Upper lobe of left lung (tissue), 6 donors: ENCODE measurements at regions not wholly inside any gene's neighbourhood (a gene's known extent, or its start where the extent isn't known, plus 50 kb on each side); places are given as distances from the start of the nearest gene placed in this dataset.

Experiments
- ATAC-seq, 2 donors: fragments of 200-7000 bp; cut with Tn5 transposase; one replicate each; pipeline ENCODE4 v1.9.1; 2022; ENCODE audit warnings: mild to moderate bottlenecking in 2 of 2, moderate library complexity in 2 of 2; ENCODE audit not compliant: low FRiP score in 2 of 2
- DNase-seq, 2 donors: peaks; one replicate each; pipeline ENCODE4 v3.0.0-alpha.2; 2019 to 2020
- H3K27ac ChIP-seq, 4 donors: fragments of 200-600 bp; sonication (generic); one replicate each; pipeline ENCODE4 v1.5.1; 2016 to 2019
- H3K27me3 ChIP-seq, 4 donors: fragments of 200-600 bp; sonication (generic); one replicate each; pipeline ENCODE4 v1.5.1; 2017 to 2019
- H3K36me3 ChIP-seq, 4 donors: fragments of 200-600 bp; sonication (generic); one replicate each; pipeline ENCODE4 v1.5.1; 2016 to 2019
- H3K4me1 ChIP-seq, 4 donors: fragments of 200-600 bp; sonication (generic); one replicate each; pipeline ENCODE4 v1.5.1; 2018 to 2019
- H3K4me3 ChIP-seq, 4 donors: fragments of 200-600 bp; sonication (generic); one replicate each; pipeline ENCODE4 v1.5.1; 2017 to 2019; ENCODE audit warnings: mild to moderate bottlenecking in 2 of 4, moderate library complexity in 1 of 4
- H3K9me3 ChIP-seq, 4 donors: fragments of 200-600 bp; sonication (generic); one replicate each; pipeline ENCODE4 v1.5.1; 2018 to 2019
- CTCF ChIP-seq, 6 experiments: fragments of 450-650 bp in 4 of 6; fragments of 200-600 bp in 2 of 6; sonication (generic) in 2 of 6; IDR thresholded peaks; one replicate each; pipeline ENCODE4 v1.5.1; 2016 to 2019; ENCODE audit warnings: antibody characterized with exemption in 6 of 6
- EP300 ChIP-seq, 4 donors: sonication (generic); formaldehyde crosslinking; IDR thresholded peaks; one replicate each; pipeline ENCODE4 v1.5.1; 2017; ENCODE audit warnings: antibody characterized with exemption in 4 of 4, control low read depth in 2 of 4
- POLR2A ChIP-seq, 4 donors: fragments of 450-650 bp; IDR thresholded peaks; one replicate each; pipeline ENCODE4 v1.5.1; 2016 to 2017; ENCODE audit warnings: antibody characterized with exemption in 4 of 4, mild to moderate bottlenecking in 2 of 4
- POLR2AphosphoS5 ChIP-seq, 2 donors: sonication (generic); formaldehyde crosslinking; IDR thresholded peaks; one replicate each; pipeline ENCODE4 v1.5.1; 2017; ENCODE audit warnings: antibody characterized with exemption in 2 of 2
- WGBS, 2 donors: methylation state at CpG; one replicate each; pipeline ENCODE4 v1.1.5; 2017 to 2018; 5-methylcytosine and 5-hydroxymethylcytosine counted together
- donor health status: DM: no; HTN: no; CAD: no; lungs with moderate emphysema.
- donor health status: DM: no; HTN: yes; CAD: no; lungs with severe emphysema.

GRCh38 chr10:105803206-105803605 lies 1162.1 kb downstream of the SORCS3 start:
- H3K27ac ChIP-seq, result no peak overlapping the region
- no peaks in the 10 kb centered on the region for H3K36me3 ChIP-seq
- 43 to 53% methylated on average over 2 of the region's 2 CpGs for WGBS, 2 donors
- no peaks in the 10 kb centered on the region for H3K27me3 ChIP-seq
- no peaks in the 10 kb centered on the region for H3K9me3 ChIP-seq
- ATAC-seq (no peak), DNase-seq (no peak)
- H3K4me3 ChIP-seq, result no peak overlapping the region
- no peaks in the 10 kb centered on the region for H3K4me1 ChIP-seq
- TF ChIP-seq EP300 (IDR thresholded peaks at IDR 0.05), result no peak
- TF ChIP-seq POLR2AphosphoS5 (IDR thresholded peaks at IDR 0.05), result no peak
- no peak for TF ChIP-seq CTCF (IDR thresholded peaks at IDR 0.05)
- TF ChIP-seq POLR2A (IDR thresholded peaks at IDR 0.05), result no peak

- ATAC-seq (no peak), DNase-seq (no peak)
- Histone ChIP-seq H3K4me1 (no peaks in the 10 kb centered on the region), H3K9me3 (no peaks in the 10 kb centered on the region), H3K27me3 (no peaks in the 10 kb centered on the region), H3K36me3 (no peaks in the 10 kb centered on the region), H3K27ac (no peak overlapping the region), H3K4me3 (no peak overlapping the region)
- WGBS, 2 donors, result 86 to 89% methylated on average over 1 of the region's 1 CpG
- TF ChIP-seq EP300 (IDR thresholded peaks at IDR 0.05) (no peak), CTCF (IDR thresholded peaks at IDR 0.05) (no peak), POLR2A (IDR thresholded peaks at IDR 0.05) (no peak)
Observed at GRCh38 chr10:105800641-105801040, 1159.6 kb downstream of the SORCS3 start.

GRCh38 chr10:105798328-105798889 lies 1157.3 kb downstream of the SORCS3 start:
- no peaks in the 10 kb centered on the region for H3K27me3 ChIP-seq
- H3K36me3 ChIP-seq, result no peaks in the 10 kb centered on the region
- DNase-seq (no peak), ATAC-seq (no peak)
- H3K9me3 ChIP-seq, result no peaks in the 10 kb centered on the region
- no peak for TF ChIP-seq POLR2AphosphoS5 (IDR thresholded peaks at IDR 0.05)
- TF ChIP-seq CTCF (IDR thresholded peaks at IDR 0.05), result no peak
- TF ChIP-seq POLR2A (IDR thresholded peaks at IDR 0.05), result no peak
- no peak for TF ChIP-seq EP300 (IDR thresholded peaks at IDR 0.05)
- 52 to 79% methylated on average over 3 of the region's 3 CpGs for WGBS, 2 donors
- no peak overlapping the region for H3K4me3 ChIP-seq
- no peaks in the 10 kb centered on the region for H3K4me1 ChIP-seq
- no peak overlapping the region for H3K27ac ChIP-seq

GRCh38 chr10:105797234-105797890 lies 1156.3 kb downstream of the SORCS3 start:
- DNase-seq, result peak in 1 of 2 donors; percentile 24

More at GRCh38 chr10:105797234-105797890, 1156.3 kb downstream of the SORCS3 start:
- peak; percentile 76 to 83 for ATAC-seq
- 48 to 54% methylated on average over 6 of the region's 6 CpGs for WGBS, 2 donors
- no peaks in the 10 kb centered on the region for H3K4me1 ChIP-seq
- peak in 4 of 6 experiments; percentile 21 to 65 (median 50) for TF ChIP-seq CTCF (IDR thresholded peaks at IDR 0.05)
- TF ChIP-seq POLR2A (IDR thresholded peaks at IDR 0.05), result no peak
- TF ChIP-seq EP300 (IDR thresholded peaks at IDR 0.05), result no peak
- no peak for TF ChIP-seq POLR2AphosphoS5 (IDR thresholded peaks at IDR 0.05)
- H3K27me3 ChIP-seq, result no peaks in the 10 kb centered on the region
- H3K4me3 ChIP-seq, result no peak overlapping the region
- no peaks in the 10 kb centered on the region for H3K9me3 ChIP-seq
- no peaks in the 10 kb centered on the region for H3K36me3 ChIP-seq
- no peak overlapping the region for H3K27ac ChIP-seq
